ENCODE measurements at regions not wholly inside any gene's neighbourhood (a gene's known extent, or its start where the extent isn't known, plus 50 kb on each side); places are given as distances from the start of the nearest gene placed in this dataset.

DNA sequence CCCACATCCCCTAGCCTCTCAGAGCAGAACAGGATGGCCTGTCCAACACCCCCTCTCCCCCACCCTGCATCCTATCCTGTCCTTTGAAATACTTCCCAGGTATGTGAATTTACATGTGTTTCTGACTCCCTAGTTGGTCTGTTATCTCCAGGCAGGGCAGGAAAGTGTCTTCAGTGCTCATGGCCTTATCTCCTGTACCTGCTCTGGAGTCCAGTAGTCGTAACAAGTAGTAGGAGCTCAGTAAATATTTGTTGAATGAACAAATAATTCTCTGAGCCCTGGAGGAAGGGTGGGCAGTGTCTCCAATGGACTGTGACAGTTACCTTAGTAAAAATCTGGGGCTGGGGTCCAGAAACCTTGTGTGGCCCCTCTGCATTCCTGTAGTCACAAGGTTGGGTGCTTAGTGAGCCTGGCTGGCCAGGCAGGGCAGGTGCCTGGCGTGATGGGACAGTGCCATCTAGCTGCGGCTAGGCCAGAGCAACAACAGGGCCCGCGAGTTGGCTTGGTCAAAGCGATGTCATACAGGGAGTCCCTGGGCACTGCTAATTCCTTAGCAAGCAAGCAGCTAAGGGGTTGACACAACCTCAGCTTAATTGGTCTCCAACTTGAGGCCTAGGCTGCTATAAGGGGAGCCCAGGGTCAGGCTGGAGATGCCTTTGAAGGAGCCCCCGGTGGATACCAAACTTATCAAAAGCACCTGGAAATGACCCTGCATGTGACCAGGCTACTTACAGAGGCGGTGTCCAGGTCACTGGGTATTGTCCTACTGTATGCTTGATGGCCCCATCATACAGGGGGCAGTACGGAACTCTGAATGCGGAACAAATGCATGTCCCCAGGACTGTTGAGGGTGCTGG, 89.0 kb upstream of the PPM1J start:
- no peak for TF ChIP-seq LEF1 (IDR thresholded peaks at IDR 0.05; ENCODE audit: borderline replicate concordance)
- TF ChIP-seq FOXM1 (IDR thresholded peaks at IDR 0.05; ENCODE audit: borderline replicate concordance): peak; percentile 13; the same call in 1 of the 2 replicates
- TF ChIP-seq SUZ12 (IDR thresholded peaks at IDR 0.05): no peak

All from HEK293T (cell line).